Chondrocyte (in vitro differentiated cells): ENCODE measurements at regions not wholly inside any gene's neighbourhood (a gene's known extent, or its start where the extent isn't known, plus 50 kb on each side); places are given as distances from the start of the nearest gene placed in this dataset.

Experiments used
- DNase-seq: peaks from one replicate; pipeline ENCODE4 v3.0.0; 2021; ENCODE audit warnings: mixed read lengths, low spot score
- H3K27ac Mint-ChIP-seq: one replicate; pipeline ENCODE4 v1.8.0; 2021; ENCODE audit warnings: mild to moderate bottlenecking, moderate library complexity, mixed read lengths; ENCODE audit not compliant: unreplicated experiment
- H3K27me3 Mint-ChIP-seq: 2 replicates; pipeline ENCODE4 v1.8.0; 2021; ENCODE audit warnings: low read depth, mixed read lengths
- H3K36me3 Mint-ChIP-seq: 2 replicates; pipeline ENCODE4 v1.8.0; 2021; ENCODE audit warnings: low read depth, mixed read lengths
- H3K4me1 Mint-ChIP-seq: 2 replicates; pipeline ENCODE4 v1.8.0; 2021; ENCODE audit warnings: low read depth, mild to moderate bottlenecking, mixed read lengths
- H3K4me3 Mint-ChIP-seq: one replicate; pipeline ENCODE4 v1.8.0; 2021; ENCODE audit warnings: mild to moderate bottlenecking, moderate library complexity, mixed read lengths; ENCODE audit not compliant: unreplicated experiment
- H3K9me3 Mint-ChIP-seq: 2 replicates; pipeline ENCODE4 v1.8.0; 2021; ENCODE audit warnings: low read depth, mixed read lengths
- CTCF ChIP-seq: fragments of 200-600 bp; sonication (generic); IDR thresholded peaks from 2 replicates; pipeline ENCODE4 v1.5.0; 2021; ENCODE audit warnings: antibody characterized with exemption, mild to moderate bottlenecking, moderate library complexity

- peaks cover 2% of the 10 kb centered on the region for H3K27me3 Mint-ChIP-seq
- no peak overlapping the region for H3K27ac Mint-ChIP-seq
- DNase-seq = no peak
- H3K4me3 Mint-ChIP-seq = no peak overlapping the region
- peaks cover 8% of the 10 kb centered on the region for H3K4me1 Mint-ChIP-seq
- no peak for TF ChIP-seq CTCF
- H3K9me3 Mint-ChIP-seq = no peaks in the 10 kb centered on the region
- no peaks in the 10 kb centered on the region for H3K36me3 Mint-ChIP-seq
Observed at GRCh38 chr12:115438314-115438713, 754.3 kb upstream of the TBX3 start.

- DNase-seq = no peak
- no peak overlapping the region for H3K4me3 Mint-ChIP-seq
- no peak for TF ChIP-seq CTCF
- no peak overlapping the region for H3K27ac Mint-ChIP-seq
- H3K27me3 Mint-ChIP-seq = no peaks in the 10 kb centered on the region
- H3K9me3 Mint-ChIP-seq = no peaks in the 10 kb centered on the region
- H3K4me1 Mint-ChIP-seq = peaks cover 8% of the 10 kb centered on the region
- H3K36me3 Mint-ChIP-seq = no peaks in the 10 kb centered on the region
Observed at GRCh38 chr12:115437061-115437567, 753.1 kb upstream of the TBX3 start.

- Mint-ChIP-seq H3K4me1 (no peaks in the 10 kb centered on the region), H3K27me3 (no peaks in the 10 kb centered on the region), H3K27ac (no peak overlapping the region), H3K36me3 (no peaks in the 10 kb centered on the region), H3K9me3 (no peaks in the 10 kb centered on the region), H3K4me3 (no peak overlapping the region)
- DNase-seq = no peak
- no peak for TF ChIP-seq CTCF
Observed at GRCh38 chr12:115433014-115433634, 749.1 kb upstream of the TBX3 start.

GRCh38 chr12:115430636-115431035 lies 746.7 kb upstream of the TBX3 start:
- H3K9me3 Mint-ChIP-seq = no peaks in the 10 kb centered on the region
- no peaks in the 10 kb centered on the region for H3K36me3 Mint-ChIP-seq
- no peak for TF ChIP-seq CTCF
- H3K27ac Mint-ChIP-seq = no peak overlapping the region
- H3K4me1 Mint-ChIP-seq = no peaks in the 10 kb centered on the region
- H3K27me3 Mint-ChIP-seq = no peaks in the 10 kb centered on the region
- DNase-seq = no peak
- H3K4me3 Mint-ChIP-seq = no peak overlapping the region

GRCh38 chr12:115426732-115427131 lies 742.8 kb upstream of the TBX3 start:
- TF ChIP-seq CTCF = no peak
- Mint-ChIP-seq H3K27ac (no peak overlapping the region), H3K9me3 (no peaks in the 10 kb centered on the region), H3K36me3 (no peaks in the 10 kb centered on the region), H3K27me3 (no peaks in the 10 kb centered on the region), H3K4me1 (no peaks in the 10 kb centered on the region), H3K4me3 (no peak overlapping the region)
- DNase-seq = no peak
